ENCODE measurements at regions not wholly inside any gene's neighbourhood (a gene's known extent, or its start where the extent isn't known, plus 50 kb on each side); places are given as distances from the start of the nearest gene placed in this dataset.

- DNase-seq: no peak
Observed at GRCh38 chr20:39333211-39333610, 371.1 kb downstream of the DHX35 start.

- no peak for DNase-seq
Observed at GRCh38 chr20:39328347-39328746, 366.2 kb downstream of the DHX35 start.

- DNase-seq: no peak
Observed at GRCh38 chr20:39326050-39326449, 363.9 kb downstream of the DHX35 start.

- no peak for DNase-seq
Observed at GRCh38 chr20:39318911-39319310, 356.8 kb downstream of the DHX35 start.

- no peak for DNase-seq
Observed at GRCh38 chr20:39312676-39313075, 350.5 kb downstream of the DHX35 start.

- DNase-seq: no peak
Observed at GRCh38 chr20:39311851-39312506, 349.8 kb downstream of the DHX35 start.

GRCh38 chr20:39310363-39310995, 348.3 kb downstream of the DHX35 start:
- DNase-seq: no peak

- no peak for DNase-seq
Observed at GRCh38 chr20:39309458-39309857, 347.3 kb downstream of the DHX35 start.

GRCh38 chr20:39302312-39302711, 340.2 kb downstream of the DHX35 start:
- DNase-seq: no peak

GRCh38 chr20:39299783-39300182, 337.6 kb downstream of the DHX35 start:
- no peak for DNase-seq

- no peak for DNase-seq
Observed at GRCh38 chr20:39298571-39299506, 336.7 kb downstream of the DHX35 start.

- DNase-seq: no peak
Observed at GRCh38 chr20:39298121-39298520, 336.0 kb downstream of the DHX35 start.

GRCh38 chr20:39295301-39295700, 333.2 kb downstream of the DHX35 start:
- no peak for DNase-seq

GRCh38 chr20:39294137-39294725, 332.1 kb downstream of the DHX35 start:
- DNase-seq: no peak

- DNase-seq: no peak
Observed at GRCh38 chr20:39292193-39292736, 330.1 kb downstream of the DHX35 start.

GRCh38 chr20:39291301-39291700, 329.2 kb downstream of the DHX35 start:
- DNase-seq: no peak

- DNase-seq: no peak
Observed at GRCh38 chr20:39290575-39290974, 328.4 kb downstream of the DHX35 start.

- DNase-seq: no peak
Observed at GRCh38 chr20:39289831-39290230, 327.7 kb downstream of the DHX35 start.

GRCh38 chr20:39289316-39289715, 327.2 kb downstream of the DHX35 start:
- no peak for DNase-seq

GRCh38 chr20:39283464-39283863, 321.3 kb downstream of the DHX35 start:
- DNase-seq: no peak

GRCh38 chr20:39282619-39283092, 320.5 kb downstream of the DHX35 start:
- no peak for DNase-seq

GRCh38 chr20:39280875-39281274, 318.7 kb downstream of the DHX35 start:
- no peak for DNase-seq

- no peak for DNase-seq
Observed at GRCh38 chr20:39278230-39278788, 316.2 kb downstream of the DHX35 start.

Measured in stimulated activated CD4-positive, alpha-beta T cell treated with anti-CD3 and anti-CD28 coated beads, Interleukin-4, amount 100 ng/mL, for 1 hour (primary cell).